ENCODE measurements at regions not wholly inside any gene's neighbourhood (a gene's known extent, or its start where the extent isn't known, plus 50 kb on each side); places are given as distances from the start of the nearest gene placed in this dataset.

GRCh38 chr18:24535527-24536295 lies 75.3 kb downstream of the HRH4 start:
- TF ChIP-seq E2F6 (IDR thresholded peaks at IDR 0.05; ENCODE audit: borderline replicate concordance, low read depth) (no peak), CTCF (IDR thresholded peaks at IDR 0.05) (no peak), USF2 (IDR thresholded peaks at IDR 0.05) (no peak), ESRRA (IDR thresholded peaks at IDR 0.05; ENCODE audit: borderline replicate concordance, low read length) (no peak), CHD4 (IDR thresholded peaks at IDR 0.05; ENCODE audit: borderline replicate concordance) (no peak), CBX2 (IDR thresholded peaks at IDR 0.05; ENCODE audit: borderline replicate concordance, low read depth) (no peak), POLR2A (IDR thresholded peaks at IDR 0.05; ENCODE audit: low read length) (no peak), RNF2 (IDR thresholded peaks at IDR 0.05; ENCODE audit: borderline replicate concordance, low read depth) (no peak), REST (IDR thresholded peaks at IDR 0.05) (no peak), MAZ (IDR thresholded peaks at IDR 0.05; ENCODE audit: borderline replicate concordance, low read depth, low read length) (no peak), NR3C1 (IDR thresholded peaks at IDR 0.05) (no peak), PBX3 (IDR thresholded peaks at IDR 0.05) (no peak)

Data from A549 (cell line).